Endothelial cell of umbilical vein (primary cell): ENCODE measurements at regions not wholly inside any gene's neighbourhood (a gene's known extent, or its start where the extent isn't known, plus 50 kb on each side); places are given as distances from the start of the nearest gene placed in this dataset.

ENCODE experiments used
- BruUV-seq: library from RNA; stranded (reverse); fragments of 400-500 nt; replicated peaks from 2 replicates; lab custom pipeline; 2021; lab: Mats Ljungman, UMichigan
- CTCF ChIA-PET: fragments of 300-600, 350-600 bp; sonication (Branson Sonifier 250); formaldehyde crosslinking; loops from one replicate; lab custom pipeline; 2021; ENCODE audit warnings: antibody characterized with exemption, inconsistent platforms; lab: Charles Lee
- POLR2A ChIA-PET: fragments of 300-600, 350-600 bp; sonication (Branson Sonifier 250); formaldehyde crosslinking; loops from one replicate; lab custom pipeline; 2021; ENCODE audit warnings: antibody characterized with exemption, inconsistent platforms; lab: Charles Lee
- DNase-seq: peaks from one replicate; pipeline ENCODE4 v3.0.0-alpha.2; 2011; ENCODE audit warnings: low read depth, low spot score
- FAIRE-seq: peaks from 2 replicates; lab custom pipeline; 2011; peaks lifted over from hg19 to GRCh38; lab: Jason Lieb, UNC
- H2AFZ ChIP-seq: 2 replicates; pipeline ENCODE4 v1.6.0; 2012; ENCODE audit warnings: low read depth, low read length, control low read depth, inconsistent platforms
- H3K27ac ChIP-seq: 2 replicates; pipeline ENCODE4 v1.5.1; 2011; ENCODE audit warnings: low read depth, mild to moderate bottlenecking, control low read depth, low read length, moderate library complexity; ENCODE audit not compliant: insufficient read depth
- H3K27me3 ChIP-seq, 2 experiments: 2 replicates each; pipeline versions ENCODE4 v1.6.0 to v1.6.1; 2011; ENCODE audit warnings: low read length in 2 of 2, mixed read lengths in 1 of 2; ENCODE audit not compliant: control insufficient read depth in 2 of 2, insufficient read depth in 2 of 2
- H3K36me3 ChIP-seq, 2 experiments: 2 replicates in 1 of 2; 3 replicates in 1 of 2; pipeline ENCODE4 v1.5.1; 2011; ENCODE audit warnings: low read length in 2 of 2, mild to moderate bottlenecking in 1 of 2, moderate library complexity in 1 of 2; ENCODE audit not compliant: control insufficient read depth in 2 of 2, insufficient read depth in 2 of 2; ENCODE audit errors: extremely low read depth in 1 of 2
- H3K4me1 ChIP-seq: 3 replicates; pipeline ENCODE4 v1.5.1; 2011; ENCODE audit warnings: mild to moderate bottlenecking, low read length; ENCODE audit not compliant: control insufficient read depth, insufficient read depth; ENCODE audit errors: extremely low read depth
- H3K4me2 ChIP-seq: 2 replicates; pipeline ENCODE4 v1.6.1; 2011; ENCODE audit warnings: low read length, control low read depth, mixed read lengths; ENCODE audit not compliant: insufficient read depth
- H3K4me3 ChIP-seq, 3 experiments: fragments of 200-600 bp in 1 of 3; sonication (generic), shearing (Covaris generic) in 1 of 3; replicated peaks in 1 of 3; 2 replicates each; pipeline ENCODE4 v1.5.1; 2011 to 2016; ENCODE audit warnings: control low read depth in 3 of 3, low read length in 3 of 3, mild to moderate bottlenecking in 2 of 3, inconsistent platforms in 1 of 3, low read depth in 1 of 3, moderate library complexity in 1 of 3; ENCODE audit not compliant: insufficient read depth in 1 of 3
- H3K79me2 ChIP-seq: 2 replicates; pipeline ENCODE4 v1.6.0; 2012; ENCODE audit warnings: low read length, inconsistent platforms; ENCODE audit not compliant: control insufficient read depth, insufficient read depth
- H3K9ac ChIP-seq: replicated peaks from 2 replicates; pipeline ENCODE3; 2011; ENCODE audit warnings: low read length, control low read depth; ENCODE audit not compliant: insufficient read depth; ENCODE audit errors: extremely low read depth
- H3K9me1 ChIP-seq: replicated peaks from 3 replicates; pipeline ENCODE4 v1.6.0; 2011; ENCODE audit warnings: mild to moderate bottlenecking, low read length; ENCODE audit not compliant: control insufficient read depth, insufficient read depth; ENCODE audit errors: extremely low read depth
- H3K9me3 ChIP-seq: replicated peaks from 2 replicates; pipeline ENCODE4 v1.5.1; 2012; ENCODE audit warnings: low read length, inconsistent platforms; ENCODE audit not compliant: control insufficient read depth, insufficient read depth
- H4K20me1 ChIP-seq: replicated peaks from 2 replicates; pipeline ENCODE3; 2011; ENCODE audit warnings: mild to moderate bottlenecking, low read length; ENCODE audit not compliant: control insufficient read depth, insufficient read depth; ENCODE audit errors: extremely low read depth
- CTCF ChIP-seq, 2 donors: IDR thresholded peaks; 1 replicate in 1 of 2; 2 replicates in 1 of 2; pipeline ENCODE4 v1.5.1; 2011; ENCODE audit warnings: low read length in 2 of 2, mild to moderate bottlenecking in 2 of 2, moderate library complexity in 2 of 2, control low read depth in 1 of 2, inconsistent platforms in 1 of 2, low read depth in 1 of 2; ENCODE audit not compliant: insufficient read depth in 1 of 2; ENCODE audit errors: extremely low read depth in 1 of 2
- EZH2 ChIP-seq: IDR thresholded peaks from 2 replicates; pipeline ENCODE4 v1.6.1; 2012; ENCODE audit warnings: borderline replicate concordance, low read depth, mild to moderate bottlenecking, moderate library complexity, low read length, inconsistent platforms; ENCODE audit not compliant: severe bottlenecking
- FOS ChIP-seq: IDR thresholded peaks from 2 replicates; pipeline ENCODE4 v1.6.1; 2011; ENCODE audit warnings: mild to moderate bottlenecking, low read length, moderate library complexity, borderline replicate concordance; ENCODE audit not compliant: insufficient read depth
- GATA2 ChIP-seq: IDR thresholded peaks from 2 replicates; pipeline ENCODE4 v1.7.0; 2011; ENCODE audit warnings: low read depth, mild to moderate bottlenecking, moderate library complexity, mixed read lengths, low read length; ENCODE audit not compliant: insufficient read length, insufficient read depth
- JUN ChIP-seq: IDR thresholded peaks from 2 replicates; pipeline ENCODE4 v1.6.1; 2011; ENCODE audit warnings: borderline replicate concordance, low read depth; ENCODE audit not compliant: insufficient read length, insufficient read depth
- MAX ChIP-seq: IDR thresholded peaks from 2 replicates; pipeline ENCODE4 v1.6.1; 2011; ENCODE audit not compliant: insufficient read depth, insufficient read length
- MYC ChIP-seq: IDR thresholded peaks from one replicate; pipeline ENCODE4 v1.6.1; 2011; ENCODE audit warnings: mild to moderate bottlenecking, low read depth, low read length
- POLR2A ChIP-seq: IDR thresholded peaks from 2 replicates; pipeline ENCODE4 v1.6.1; 2012; ENCODE audit warnings: low read depth, mild to moderate bottlenecking, control low read depth, low read length
- POLR2AphosphoS5 ChIP-seq: IDR thresholded peaks from 2 replicates; pipeline ENCODE4 v1.6.1; 2012; ENCODE audit warnings: low read depth, mild to moderate bottlenecking, control low read depth, low read length, moderate library complexity; ENCODE audit not compliant: insufficient read depth
- dilution Hi-C: fragments of 300-500 bp; cut with MboI; formaldehyde crosslinking; loops from one replicate; pipeline ENCODE4 v1.15.0; 2019; ENCODE audit warnings: low sequenced_read_pairs; ENCODE audit not compliant: extremely low pct_ligation_motif_present
- intact Hi-C: fragments of 100-400 bp; cut with micrococcal nuclease; formaldehyde crosslinking; loops from one replicate; pipeline ENCODE4 v1.10.0; 2022

DNA sequence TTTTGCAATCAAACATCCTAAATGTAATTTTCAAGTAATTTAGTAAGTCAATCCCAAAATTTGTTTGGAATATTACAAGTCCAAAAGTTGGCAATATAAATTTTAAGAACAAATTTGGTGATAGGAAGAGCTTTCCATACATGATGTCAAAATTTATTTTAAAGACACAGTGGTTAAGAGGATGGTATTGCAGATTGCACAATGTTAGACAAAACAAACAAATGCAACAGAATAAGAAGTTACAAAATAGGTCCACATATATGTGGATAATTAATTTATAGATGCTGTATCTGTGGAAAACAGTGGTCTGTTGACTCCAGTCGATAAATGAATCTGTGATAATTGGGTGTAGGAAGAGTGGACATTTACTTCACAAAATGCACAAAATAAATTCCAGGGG lies 358.5 kb downstream of the PCDH7 start:
- no peak overlapping the region for H3K4me2 ChIP-seq
- no peaks in the 10 kb centered on the region for H3K4me1 ChIP-seq
- H3K9me3 ChIP-seq, result no peaks in the 10 kb centered on the region
- H3K9ac ChIP-seq, result no peak overlapping the region
- H2AFZ ChIP-seq, result no peak overlapping the region
- FAIRE-seq, result no peak
- no peaks in the 10 kb centered on the region for H3K36me3 ChIP-seq
- no peaks in the 10 kb centered on the region for H4K20me1 ChIP-seq
- H3K9me1 ChIP-seq, result no peaks in the 10 kb centered on the region
- H3K79me2 ChIP-seq, result no peaks in the 10 kb centered on the region
- POLR2A ChIA-PET, result no interaction called here
- no peak for DNase-seq
- CTCF ChIA-PET, result interaction anchor here (0.7 to 1.5 kb wide), 2 partner anchors 33 to 250 kb away, joined by 4 to 7 read pairs; no protein-coding TSS in a partner anchor
- H3K27me3 ChIP-seq, result no peaks in the 10 kb centered on the region
- dilution Hi-C loops (no loop called here), intact Hi-C loops (no loop called here)
- TF ChIP-seq MAX (no peak), POLR2A (no peak), EZH2 (no peak), CTCF (IDR thresholded peaks at IDR 0.05; ENCODE audit: extremely low read depth in 1 of 2, insufficient read depth in 1 of 2, low read depth in 1 of 2, low read length in 2 of 2) (no peak), MYC (no peak)
- no peak overlapping the region for H3K27ac ChIP-seq
- no peak overlapping the region for H3K4me3 ChIP-seq
- BruUV-seq, result no TSS peak

GRCh38 chr4:31080887-31081286 lies 360.7 kb downstream of the PCDH7 start:
- FAIRE-seq, result no peak
- Histone ChIP-seq H3K36me3 (no peaks in the 10 kb centered on the region), H2AFZ (no peak overlapping the region), H3K79me2 (no peaks in the 10 kb centered on the region), H3K4me1 (peaks cover 9% of the 10 kb centered on the region), H3K9ac (no peak overlapping the region), H4K20me1 (no peaks in the 10 kb centered on the region), H3K27ac (no peak overlapping the region), H3K27me3 (no peaks in the 10 kb centered on the region), H3K9me1 (no peaks in the 10 kb centered on the region), H3K4me3 (no peak overlapping the region), H3K4me2 (no peak overlapping the region), H3K9me3 (no peaks in the 10 kb centered on the region)
- ChIA-PET POLR2A (no interaction called here), CTCF (interaction anchor here (0.9 kb wide), 1 partner anchor 19 kb away, joined by 3 read pairs; no protein-coding TSS in a partner anchor)
- intact Hi-C loops, result loop anchor here (10.0 kb wide), 1 partner anchor 546 kb away; no protein-coding TSS in a partner anchor
- TF ChIP-seq POLR2A (no peak), JUN (no peak), MYC (no peak), MAX (no peak), EZH2 (no peak), CTCF (IDR thresholded peaks at IDR 0.05; ENCODE audit: extremely low read depth in 1 of 2, insufficient read depth in 1 of 2, low read depth in 1 of 2, low read length in 2 of 2) (no peak), FOS (no peak), GATA2 (no peak), POLR2AphosphoS5 (no peak)
- DNase-seq, result no peak
- dilution Hi-C loops, result no loop called here
- BruUV-seq, result no TSS peak
